DND-41 (cell line): ENCODE measurements at regions not wholly inside any gene's neighbourhood (a gene's known extent, or its start where the extent isn't known, plus 50 kb on each side); places are given as distances from the start of the nearest gene placed in this dataset.
"Not testable (repeated sequence)": the region's sequence is repeated elsewhere in the genome, so short reads cannot be mapped to it uniquely, and the experiment has no call there.

Experiments
- ATAC-seq: fragments of 200-7000 bp; cut with Tn5 transposase; 3 replicates; pipeline ENCODE4 v1.9.1; 2021; ENCODE audit warnings: low read depth; ENCODE audit not compliant: insufficient read depth
- DNase-seq: peaks from one replicate; pipeline ENCODE4 v3.0.0-alpha.2; 2020
- H2AFZ ChIP-seq: 2 replicates; pipeline ENCODE4 v1.6.0; 2012; ENCODE audit warnings: low read depth, low read length
- H3K27ac ChIP-seq: 2 replicates; pipeline ENCODE4 v1.5.1; 2012; ENCODE audit warnings: low read length, inconsistent platforms
- H3K27me3 ChIP-seq: fragments of 200-600 bp; sonication (generic); 2 replicates; pipeline ENCODE4 v1.6.0; 2012; ENCODE audit warnings: low read length, mild to moderate bottlenecking, inconsistent platforms; ENCODE audit not compliant: insufficient read depth, poor library complexity
- H3K36me3 ChIP-seq: 2 replicates; pipeline ENCODE4 v1.5.1; 2012; ENCODE audit warnings: low read length, inconsistent platforms; ENCODE audit not compliant: insufficient read depth
- H3K4me1 ChIP-seq: 2 replicates; pipeline ENCODE4 v1.5.1; 2012; ENCODE audit warnings: mild to moderate bottlenecking, low read length; ENCODE audit not compliant: insufficient read depth
- H3K4me2 ChIP-seq: 2 replicates; pipeline ENCODE4 v1.6.0; 2012; ENCODE audit warnings: mild to moderate bottlenecking, moderate library complexity, low read length, inconsistent platforms; ENCODE audit not compliant: insufficient read depth
- H3K4me3 ChIP-seq, 2 experiments: fragments of 200-600 bp in 1 of 2; shearing (Covaris generic) in 1 of 2; 2 replicates each; pipeline ENCODE4 v1.5.1; 2012 to 2016; ENCODE audit warnings: inconsistent platforms in 2 of 2, low read length in 2 of 2, mild to moderate bottlenecking in 2 of 2, low read depth in 1 of 2, moderate library complexity in 1 of 2
- H3K79me2 ChIP-seq: 2 replicates; pipeline ENCODE4 v1.6.0; 2012; ENCODE audit warnings: low read length, inconsistent platforms; ENCODE audit not compliant: insufficient read depth
- H3K9ac ChIP-seq: 2 replicates; pipeline ENCODE4 v1.6.0; 2012; ENCODE audit warnings: low read depth, mild to moderate bottlenecking, inconsistent platforms, low read length, moderate library complexity
- H3K9me3 ChIP-seq: 2 replicates; pipeline ENCODE4 v1.5.1; 2012; ENCODE audit warnings: low read length, moderate library complexity, mild to moderate bottlenecking, inconsistent platforms; ENCODE audit not compliant: insufficient read depth, severe bottlenecking
- H4K20me1 ChIP-seq: 2 replicates; pipeline ENCODE4 v1.6.0; 2012; ENCODE audit warnings: low read length; ENCODE audit not compliant: insufficient read depth
- EZH2 ChIP-seq: IDR thresholded peaks from 3 replicates; pipeline ENCODE4 v1.6.1; 2012; ENCODE audit warnings: borderline replicate concordance, low read depth, mild to moderate bottlenecking, moderate library complexity, low read length, inconsistent platforms; ENCODE audit not compliant: severe bottlenecking
- TF ChIP-seq, protein P1 (sequence below): IDR thresholded peaks from 2 replicates; pipeline ENCODE4 v1.5.1; 2012; ENCODE audit warnings: borderline replicate concordance, low read length, moderate library complexity, mild to moderate bottlenecking; ENCODE audit not compliant: poor library complexity, severe bottlenecking; ENCODE audit errors: extremely low read depth

DNA sequence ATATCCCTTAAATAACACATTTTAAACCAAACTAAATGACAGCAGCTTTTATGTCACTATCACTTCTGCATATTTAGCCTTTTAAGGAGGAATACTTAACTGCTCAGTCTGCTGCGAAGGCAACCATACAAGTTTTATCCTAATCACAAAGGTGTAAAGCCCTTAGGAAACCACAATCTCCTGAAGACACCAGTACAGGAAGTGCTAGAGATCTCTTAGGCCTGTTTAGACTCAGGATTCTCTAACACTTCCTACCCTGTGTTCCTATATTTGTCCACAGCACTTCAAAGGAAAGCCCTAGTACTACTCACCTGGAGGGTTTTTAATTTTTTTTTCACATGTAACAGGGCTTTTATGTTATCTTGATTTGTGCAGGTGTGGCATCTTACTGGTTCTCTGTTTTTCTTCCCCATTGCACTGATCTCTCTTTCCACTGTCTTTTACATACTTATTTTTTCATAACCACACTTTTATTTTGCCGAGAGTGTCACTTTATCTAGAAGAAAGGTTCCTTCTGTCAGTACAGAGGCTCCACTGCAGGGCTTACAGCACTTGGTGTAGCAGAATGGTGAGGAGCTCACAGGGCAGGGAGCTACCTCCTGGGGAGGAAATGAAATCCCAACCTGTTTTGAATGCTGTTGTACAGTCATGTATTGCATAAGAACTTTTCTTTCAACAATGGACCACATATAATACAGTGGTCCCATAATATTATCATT is 1060.6 kb upstream of the ACO1 start:
- H3K36me3 ChIP-seq, result no peaks in the 10 kb centered on the region
- H2AFZ ChIP-seq, result no peak overlapping the region
- no peaks in the 10 kb centered on the region for H3K9me3 ChIP-seq
- DNase-seq, result no peak
- H3K27ac ChIP-seq, result no peak overlapping the region
- no peak overlapping the region for H3K9ac ChIP-seq
- no peak overlapping the region for H3K4me2 ChIP-seq
- no peaks in the 10 kb centered on the region for H3K79me2 ChIP-seq
- H3K4me1 ChIP-seq, result peaks cover 11% of the 10 kb centered on the region
- ATAC-seq, result peak; percentile 84
- no peaks in the 10 kb centered on the region for H3K27me3 ChIP-seq
- H3K4me3 ChIP-seq, result no peak overlapping the region
- no peaks in the 10 kb centered on the region for H4K20me1 ChIP-seq
- TF ChIP-seq, protein P1, sequence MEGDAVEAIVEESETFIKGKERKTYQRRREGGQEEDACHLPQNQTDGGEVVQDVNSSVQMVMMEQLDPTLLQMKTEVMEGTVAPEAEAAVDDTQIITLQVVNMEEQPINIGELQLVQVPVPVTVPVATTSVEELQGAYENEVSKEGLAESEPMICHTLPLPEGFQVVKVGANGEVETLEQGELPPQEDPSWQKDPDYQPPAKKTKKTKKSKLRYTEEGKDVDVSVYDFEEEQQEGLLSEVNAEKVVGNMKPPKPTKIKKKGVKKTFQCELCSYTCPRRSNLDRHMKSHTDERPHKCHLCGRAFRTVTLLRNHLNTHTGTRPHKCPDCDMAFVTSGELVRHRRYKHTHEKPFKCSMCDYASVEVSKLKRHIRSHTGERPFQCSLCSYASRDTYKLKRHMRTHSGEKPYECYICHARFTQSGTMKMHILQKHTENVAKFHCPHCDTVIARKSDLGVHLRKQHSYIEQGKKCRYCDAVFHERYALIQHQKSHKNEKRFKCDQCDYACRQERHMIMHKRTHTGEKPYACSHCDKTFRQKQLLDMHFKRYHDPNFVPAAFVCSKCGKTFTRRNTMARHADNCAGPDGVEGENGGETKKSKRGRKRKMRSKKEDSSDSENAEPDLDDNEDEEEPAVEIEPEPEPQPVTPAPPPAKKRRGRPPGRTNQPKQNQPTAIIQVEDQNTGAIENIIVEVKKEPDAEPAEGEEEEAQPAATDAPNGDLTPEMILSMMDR, result no peak
- no peak for TF ChIP-seq EZH2

DNA sequence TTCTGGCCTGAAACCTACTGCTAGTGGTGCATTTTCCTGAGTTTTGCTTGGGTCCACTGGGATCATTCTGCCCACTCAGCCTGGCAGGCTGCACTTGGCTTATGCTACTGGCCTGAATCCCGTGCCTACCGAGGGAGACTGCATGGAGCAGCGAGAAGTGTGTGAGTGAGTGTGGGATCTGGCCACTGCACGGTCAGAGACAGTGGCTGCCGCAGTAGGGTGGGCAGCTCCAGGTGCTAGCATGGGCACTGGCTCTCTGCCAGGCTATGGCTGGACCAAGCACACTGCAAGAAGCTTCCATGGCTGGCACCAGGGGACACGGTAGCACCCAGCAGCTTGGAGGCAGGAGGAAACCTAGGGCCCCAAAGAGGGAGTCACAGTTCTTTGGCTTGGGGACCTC is 1058.7 kb upstream of the ACO1 start:
- H3K79me2 ChIP-seq, result no peaks in the 10 kb centered on the region
- TF ChIP-seq, protein P1, result no peak
- TF ChIP-seq EZH2, result no peak
- no peak overlapping the region for H2AFZ ChIP-seq
- H3K4me3 ChIP-seq, result no peak overlapping the region
- H3K4me2 ChIP-seq, result no peak overlapping the region
- H3K27me3 ChIP-seq, result no peaks in the 10 kb centered on the region
- no peaks in the 10 kb centered on the region for H3K9me3 ChIP-seq
- peaks cover 11% of the 10 kb centered on the region for H3K4me1 ChIP-seq
- H3K36me3 ChIP-seq, result no peaks in the 10 kb centered on the region
- H3K27ac ChIP-seq, result no peak overlapping the region
- no peak overlapping the region for H3K9ac ChIP-seq
- ATAC-seq (no peak), DNase-seq (no peak)
- H4K20me1 ChIP-seq, result no peaks in the 10 kb centered on the region

DNA sequence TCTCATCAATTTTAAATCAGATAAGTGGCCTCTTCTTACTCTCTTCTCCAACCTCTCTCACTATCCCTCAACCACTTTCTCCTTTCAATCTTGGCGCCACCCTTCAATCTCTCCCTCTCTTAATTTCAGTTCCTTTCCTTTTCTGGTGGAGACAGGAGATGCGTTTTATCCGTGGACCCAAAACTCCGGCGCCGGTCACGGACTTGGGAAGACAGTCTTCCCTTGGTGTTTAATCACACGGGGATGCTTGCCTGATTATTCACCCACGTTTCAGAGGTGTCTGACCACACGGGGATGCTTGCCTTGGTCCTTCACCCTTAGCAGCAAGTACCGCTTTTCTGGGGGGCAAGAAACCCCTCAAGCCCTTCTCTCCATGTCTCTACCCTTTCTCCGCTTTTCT is 1057.6 kb upstream of the ACO1 start:
- H3K9ac ChIP-seq, H3K79me2 ChIP-seq, DNase-seq, ATAC-seq, H3K27ac ChIP-seq, H2AFZ ChIP-seq, H4K20me1 ChIP-seq, H3K36me3 ChIP-seq, H3K9me3 ChIP-seq, H3K27me3 ChIP-seq, H3K4me2 ChIP-seq, H3K4me3 ChIP-seq: not testable (repeated sequence)
- peaks cover 11% of the 10 kb centered on the region for H3K4me1 ChIP-seq

DNA sequence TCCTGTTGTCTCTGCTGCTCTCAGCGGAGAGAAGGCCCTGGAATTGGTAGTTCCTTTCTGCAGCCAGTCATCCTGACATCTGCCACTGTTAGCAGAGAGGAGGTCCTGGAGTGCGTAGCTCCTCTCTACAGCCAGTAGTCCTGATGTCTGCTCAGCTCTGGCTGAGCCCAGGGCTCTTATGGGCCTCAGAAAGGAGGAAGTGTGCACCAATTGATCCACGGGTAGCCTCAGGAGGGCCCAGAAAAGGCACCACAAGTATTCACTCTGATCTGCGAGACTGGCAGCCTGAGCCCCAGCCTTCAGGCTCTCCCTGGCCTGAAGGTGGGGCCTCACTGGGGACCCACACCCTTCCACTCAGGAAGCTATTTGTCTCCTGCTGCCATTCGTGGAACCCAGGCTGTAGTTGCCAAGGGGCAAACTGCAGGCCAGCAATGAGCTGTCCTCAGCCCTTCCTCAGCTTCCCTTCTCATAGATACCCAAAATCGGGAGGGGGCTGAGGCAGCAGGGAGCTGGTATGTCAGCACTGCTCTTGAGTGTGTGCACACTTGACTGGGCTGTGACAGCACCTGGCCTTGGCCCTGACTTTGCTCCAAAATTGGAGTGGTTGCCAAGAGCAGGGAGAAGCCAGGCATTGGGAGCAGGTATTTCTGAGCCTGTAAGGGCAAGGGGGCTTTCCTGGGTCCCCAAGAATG is 1049.5 kb upstream of the ACO1 start:
- Histone ChIP-seq H3K36me3 (no peaks in the 10 kb centered on the region), H3K4me3 (no peak overlapping the region), H2AFZ (no peak overlapping the region), H4K20me1 (no peaks in the 10 kb centered on the region), H3K27ac (no peak overlapping the region), H3K4me2 (no peak overlapping the region), H3K9ac (no peak overlapping the region), H3K4me1 (peaks cover 12% of the 10 kb centered on the region), H3K79me2 (no peaks in the 10 kb centered on the region), H3K27me3 (no peaks in the 10 kb centered on the region), H3K9me3 (peaks cover 9% of the 10 kb centered on the region)
- TF ChIP-seq, protein P1, result no peak
- TF ChIP-seq EZH2, result no peak
- ATAC-seq, result no peak
- no peak for DNase-seq
